A673 (cell line): ENCODE measurements at regions not wholly inside any gene's neighbourhood (a gene's known extent, or its start where the extent isn't known, plus 50 kb on each side); places are given as distances from the start of the nearest gene placed in this dataset.

Experiments used
- BruUV-seq: library from RNA; stranded (reverse); fragments of 400-500 nt; replicated peaks from 2 replicates; lab custom pipeline; 2021; lab: Mats Ljungman, UMichigan
- CTCF ChIA-PET: fragments of 300-600 bp; sonication (Branson Sonifier 250); formaldehyde crosslinking; loops from one replicate; lab custom pipeline; 2022; ENCODE audit warnings: antibody characterized with exemption; lab: Charles Lee
- POLR2A ChIA-PET: fragments of 300-600 bp; sonication (Branson Sonifier 250); formaldehyde crosslinking; loops from one replicate; lab custom pipeline; 2022; ENCODE audit warnings: antibody characterized with exemption; ENCODE audit not compliant: low non-redundant PET; lab: Charles Lee
- DNase-seq: peaks from one replicate; pipeline ENCODE4 v3.0.0-alpha.2; 2015; ENCODE audit warnings: low spot score
- H3K27ac ChIP-seq: fragments of 200-600 bp; sonication (generic); 2 replicates; pipeline ENCODE4 v1.5.1; 2016; ENCODE audit warnings: mixed run types, low read depth, mild to moderate bottlenecking, mixed read lengths, antibody characterized with exemption, low read length; ENCODE audit not compliant: poor library complexity, severe bottlenecking
- H3K27me3 ChIP-seq: fragments of 200-600 bp; sonication (generic); replicated peaks from 2 replicates; pipeline ENCODE4 v1.6.1; 2017; ENCODE audit warnings: mixed run types, low read depth, mild to moderate bottlenecking, mixed read lengths, antibody characterized with exemption, low read length; ENCODE audit not compliant: insufficient read depth, poor library complexity
- H3K36me3 ChIP-seq: fragments of 200-600 bp; sonication (generic); 2 replicates; pipeline ENCODE4 v1.6.1; 2016; ENCODE audit warnings: mixed run types, mild to moderate bottlenecking, mixed read lengths, antibody characterized with exemption, low read length; ENCODE audit not compliant: insufficient read depth, poor library complexity, severe bottlenecking
- H3K4me1 ChIP-seq: fragments of 200-600 bp; sonication (generic); 2 replicates; pipeline ENCODE4 v1.6.1; 2017; ENCODE audit warnings: mixed run types, mild to moderate bottlenecking, mixed read lengths, antibody characterized with exemption, low read length; ENCODE audit not compliant: insufficient read depth, poor library complexity, severe bottlenecking
- H3K4me3 ChIP-seq: fragments of 200-600 bp; sonication (generic); 2 replicates; pipeline ENCODE4 v1.5.1; 2016; ENCODE audit warnings: low read depth, mixed run types, mild to moderate bottlenecking, mixed read lengths, low read length; ENCODE audit not compliant: poor library complexity, severe bottlenecking
- H3K9me3 ChIP-seq: fragments of 200-600 bp; sonication (generic); 2 replicates; pipeline ENCODE4 v1.6.1; 2016; ENCODE audit warnings: mixed run types, low read depth, mild to moderate bottlenecking, mixed read lengths, antibody characterized with exemption, low read length; ENCODE audit not compliant: poor library complexity, severe bottlenecking
- CTCF ChIP-seq: fragments of 300-800, 200-600 bp; sonication (generic); conservative IDR thresholded peaks from 2 replicates; pipeline ENCODE4 v1.5.1; 2017; ENCODE audit warnings: low read depth, mild to moderate bottlenecking, antibody characterized with exemption, low read length, moderate library complexity, mixed read lengths
- EZH2 ChIP-seq: fragments of 200-600 bp; sonication (generic); IDR thresholded peaks from 2 replicates; pipeline ENCODE4 v1.6.1; 2017; ENCODE audit warnings: borderline replicate concordance, low read depth, mild to moderate bottlenecking, mixed read lengths, antibody characterized with exemption, low read length; ENCODE audit not compliant: poor library complexity, severe bottlenecking
- intact Hi-C: fragments of 100-400 bp; cut with micrococcal nuclease; formaldehyde crosslinking; loops from one replicate; pipeline ENCODE4 v1.10.0; 2022; ENCODE audit not compliant: unreplicated experiment

- TF ChIP-seq CTCF (no peak), EZH2 (no peak)
- Histone ChIP-seq H3K9me3 (no peaks in the 10 kb centered on the region), H3K4me1 (peaks cover 24% of the 10 kb centered on the region), H3K27me3 (no peaks in the 10 kb centered on the region), H3K27ac (peak overlapping the region; percentile 28), H3K4me3 (no peak overlapping the region), H3K36me3 (no peaks in the 10 kb centered on the region)
- intact Hi-C loops = no loop called here
- POLR2A ChIA-PET = no interaction called here
- no TSS peak for BruUV-seq
- CTCF ChIA-PET = no interaction called here
- DNase-seq = peak; percentile 34
Observed at GRCh38 chr2:76467326-76467725, 756.6 kb upstream of the GCFC2 start.

GRCh38 chr2:76464310-76464709, 753.6 kb upstream of the GCFC2 start:
- TF ChIP-seq EZH2 (no peak), CTCF (no peak)
- Histone ChIP-seq H3K4me1 (peaks cover 22% of the 10 kb centered on the region), H3K27me3 (no peaks in the 10 kb centered on the region), H3K27ac (no peak overlapping the region), H3K4me3 (no peak overlapping the region), H3K9me3 (no peaks in the 10 kb centered on the region), H3K36me3 (no peaks in the 10 kb centered on the region)
- no TSS peak for BruUV-seq
- DNase-seq = no peak
- POLR2A ChIA-PET = no interaction called here
- CTCF ChIA-PET = no interaction called here
- intact Hi-C loops = no loop called here

- intact Hi-C loops = no loop called here
- no TSS peak for BruUV-seq
Observed at GRCh38 chr2:76461431-76461830, 750.7 kb upstream of the GCFC2 start.

More at GRCh38 chr2:76461431-76461830, 750.7 kb upstream of the GCFC2 start:
- no peak overlapping the region for H3K4me3 ChIP-seq
- H3K36me3 ChIP-seq = no peaks in the 10 kb centered on the region
- DNase-seq = no peak
- no peak overlapping the region for H3K27ac ChIP-seq
- H3K4me1 ChIP-seq = no peaks in the 10 kb centered on the region
- CTCF ChIA-PET = no interaction called here
- H3K9me3 ChIP-seq = no peaks in the 10 kb centered on the region
- TF ChIP-seq CTCF = no peak
- TF ChIP-seq EZH2 = no peak
- H3K27me3 ChIP-seq = no peaks in the 10 kb centered on the region
- POLR2A ChIA-PET = no interaction called here
